HK-2 (cell line): ENCODE measurements at regions not wholly inside any gene's neighbourhood (a gene's known extent, or its start where the extent isn't known, plus 50 kb on each side); places are given as distances from the start of the nearest gene placed in this dataset.
A peak's percentile ranks its signal among the peaks of the same experiment; 100 is the strongest.

Experiments
- DNase-seq: peaks from one replicate; pipeline ENCODE4 v3.0.0-alpha.2; 2018; ENCODE audit not compliant: unreplicated experiment

DNA sequence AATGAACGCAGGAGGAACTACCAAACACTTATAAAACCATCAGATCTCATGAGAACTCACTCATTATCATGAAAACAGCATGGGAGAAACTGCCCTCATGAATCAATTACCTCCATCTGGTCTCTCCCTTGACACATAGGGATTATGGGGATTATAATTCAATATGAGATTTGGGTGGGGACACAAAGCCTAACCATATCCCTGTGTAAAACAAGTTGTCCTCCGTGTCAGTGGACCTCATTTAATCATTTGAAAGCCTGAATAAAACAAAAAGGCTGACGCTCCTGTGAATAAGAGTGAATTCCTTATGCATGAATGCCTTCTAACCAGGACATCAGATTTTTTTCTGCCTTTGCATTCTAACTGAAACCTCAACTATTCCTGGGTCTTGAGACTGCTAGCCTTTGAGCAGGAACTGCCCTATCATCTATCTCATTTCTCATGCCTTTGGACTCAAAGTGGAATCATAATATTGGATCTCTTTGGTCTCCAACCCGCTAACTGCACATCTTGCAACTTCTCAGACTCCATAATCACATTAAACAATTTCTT lies 648.8 kb downstream of the ADGRL2 start:
- no peak for DNase-seq

DNA sequence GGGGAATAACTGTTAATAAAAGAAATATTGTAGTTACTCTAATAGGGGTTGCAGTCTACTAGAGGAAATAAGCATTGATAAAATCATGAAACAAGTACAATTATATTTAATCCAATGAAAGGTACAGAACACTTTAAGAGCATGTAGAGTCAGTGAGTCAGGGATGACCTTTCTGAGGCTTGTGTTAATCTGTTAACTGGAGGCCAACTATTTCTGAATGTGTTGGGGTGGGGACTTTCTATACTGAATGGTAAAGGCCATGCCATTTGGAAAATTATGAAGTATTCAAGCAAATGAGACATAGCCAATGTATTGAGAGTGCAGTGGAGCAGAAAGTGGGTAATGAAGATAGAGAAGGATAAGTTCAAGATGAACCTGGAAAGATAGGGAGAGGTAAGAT lies 646.2 kb downstream of the ADGRL2 start:
- no peak for DNase-seq

DNA sequence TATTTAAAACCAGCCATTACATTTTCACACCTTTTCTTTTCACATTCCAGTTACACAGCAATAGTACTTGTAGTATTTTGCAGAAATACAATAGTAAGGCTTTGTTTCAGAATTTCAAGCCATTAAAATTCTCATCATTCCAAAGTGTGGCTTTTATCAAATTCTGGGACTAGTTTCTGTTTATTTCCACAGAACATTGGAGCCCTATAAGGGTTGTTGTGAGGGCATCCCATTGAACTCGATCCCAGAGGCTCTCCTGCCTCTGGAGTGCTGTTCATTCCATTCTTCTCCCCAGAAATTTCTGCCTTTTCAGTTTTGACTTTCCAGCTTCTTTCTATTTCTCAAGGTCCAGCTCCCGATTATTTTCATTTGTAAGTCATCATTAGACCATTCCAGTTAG lies 645.5 kb downstream of the ADGRL2 start:
- DNase-seq: no peak

DNA sequence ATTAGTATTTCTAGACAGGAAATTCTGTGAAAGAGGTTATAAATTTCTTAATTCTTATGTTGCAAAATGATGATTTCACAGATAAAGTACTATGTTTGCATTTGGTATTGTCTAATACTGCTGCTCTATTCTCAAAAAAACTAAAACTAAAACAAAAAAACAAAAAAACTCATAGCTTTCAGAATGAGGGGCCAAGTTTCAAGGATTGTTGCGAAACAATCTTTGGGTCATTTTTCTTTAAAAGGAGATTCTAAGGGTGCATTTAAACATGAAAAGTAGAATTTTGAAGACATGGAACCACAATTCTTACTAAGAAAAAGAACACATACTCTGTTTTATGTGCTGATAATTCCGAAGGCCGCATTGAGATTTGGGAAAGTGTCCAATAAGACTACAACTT lies 645.1 kb downstream of the ADGRL2 start:
- DNase-seq: no peak

DNA sequence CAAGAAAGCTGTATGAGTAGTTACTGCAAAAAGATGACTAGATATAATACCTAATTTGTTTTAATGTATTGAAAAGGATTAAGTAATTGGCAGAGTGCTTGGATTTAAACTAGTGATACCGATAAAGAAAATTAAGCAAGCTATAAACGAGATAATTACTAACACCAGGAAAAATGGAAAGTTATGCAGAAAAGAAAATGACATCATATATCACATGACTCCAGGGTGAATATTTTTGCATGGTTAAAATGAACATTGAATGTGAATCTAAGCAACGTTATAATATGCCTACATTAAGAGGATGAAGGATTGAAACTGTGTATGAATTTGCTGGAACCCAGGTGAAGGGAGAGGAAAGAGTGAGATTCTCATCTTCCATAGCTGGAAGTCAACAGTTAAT lies 644.4 kb downstream of the ADGRL2 start:
- DNase-seq: no peak

DNA sequence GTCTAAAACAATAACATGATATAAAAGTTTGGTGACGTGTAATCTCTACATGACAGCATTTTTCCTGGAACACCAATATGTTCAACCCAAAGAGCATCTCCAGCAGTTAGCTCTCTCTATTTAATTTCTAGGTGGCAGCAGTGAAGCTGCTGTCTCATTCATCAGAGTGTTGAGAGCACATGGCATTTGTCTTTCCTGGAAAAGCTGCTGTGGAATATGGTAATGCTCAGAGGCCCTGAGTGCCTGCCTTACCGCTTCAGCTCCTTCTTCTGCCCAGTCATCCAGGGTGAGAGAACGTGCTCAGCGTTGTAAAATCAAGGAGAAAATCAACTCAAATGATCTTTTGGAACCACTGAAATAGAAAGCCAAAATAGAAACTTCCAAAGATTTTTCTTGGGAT lies 640.7 kb downstream of the ADGRL2 start:
- DNase-seq: no peak

DNA sequence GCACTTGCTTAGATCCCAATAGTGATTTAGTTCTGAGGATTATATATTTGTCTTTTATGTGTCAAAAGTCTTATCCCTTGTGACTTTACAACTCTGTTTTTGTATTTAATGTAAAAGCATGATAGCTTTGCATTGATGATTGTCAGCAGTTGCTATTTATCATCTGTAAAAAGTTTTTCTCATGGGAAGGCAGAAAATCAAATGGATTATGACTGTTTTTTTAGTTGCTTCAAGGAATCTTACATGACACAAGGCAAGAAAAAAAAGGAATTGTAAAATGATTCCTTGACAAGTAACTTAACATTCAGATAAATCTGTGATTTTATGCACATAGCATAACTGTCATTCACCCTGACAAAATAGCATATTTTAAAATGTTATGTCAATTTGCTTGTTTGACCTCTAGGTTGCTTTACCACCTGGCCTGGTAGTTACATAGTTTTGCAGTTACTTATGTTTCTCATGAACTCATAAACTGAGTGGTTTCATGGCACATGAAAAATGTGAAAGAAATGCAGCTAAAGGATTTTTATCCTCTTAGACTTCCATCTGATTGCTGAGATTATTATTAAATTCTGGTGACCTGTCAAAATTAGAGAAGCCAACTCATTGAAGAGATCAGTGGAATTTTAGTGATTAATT lies 622.6 kb downstream of the ADGRL2 start:
- DNase-seq: no peak

DNA sequence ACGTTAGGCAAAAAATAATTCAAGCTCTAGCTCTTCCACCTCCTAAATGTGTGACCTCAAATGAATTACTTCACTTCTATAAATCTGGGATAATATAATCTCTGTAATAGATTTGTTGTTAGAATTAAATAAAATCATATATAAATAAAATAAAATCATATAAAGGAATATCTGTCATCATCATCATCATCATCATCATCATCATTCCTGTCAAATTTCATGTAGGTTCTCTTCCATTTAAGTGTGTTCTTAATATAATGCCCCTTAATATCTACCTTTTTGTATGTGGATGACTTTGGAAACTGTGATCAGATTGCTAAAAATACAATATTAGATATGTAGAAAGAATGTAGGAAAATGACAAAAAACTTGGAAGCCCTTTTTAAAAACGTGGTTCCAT lies 621.0 kb downstream of the ADGRL2 start:
- no peak for DNase-seq

DNA sequence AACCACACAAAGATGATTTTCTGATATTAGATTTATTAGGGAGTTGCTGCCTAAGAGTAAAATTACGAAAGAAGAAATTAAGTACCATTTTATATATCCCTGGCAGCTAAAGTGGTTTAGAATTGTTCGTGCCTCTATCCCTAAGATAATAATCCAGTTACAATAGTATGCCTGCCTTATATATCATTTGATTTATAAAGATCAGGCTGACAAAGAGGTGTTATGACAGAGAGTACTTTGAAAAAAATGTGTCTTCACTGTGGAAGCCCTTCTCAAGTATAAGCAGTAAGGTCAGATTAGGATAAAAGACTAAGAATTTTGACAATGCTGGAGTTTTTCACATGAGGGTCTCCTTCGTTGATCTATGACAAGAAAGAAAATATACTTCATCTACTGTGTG lies 619.9 kb downstream of the ADGRL2 start:
- no peak for DNase-seq

DNA sequence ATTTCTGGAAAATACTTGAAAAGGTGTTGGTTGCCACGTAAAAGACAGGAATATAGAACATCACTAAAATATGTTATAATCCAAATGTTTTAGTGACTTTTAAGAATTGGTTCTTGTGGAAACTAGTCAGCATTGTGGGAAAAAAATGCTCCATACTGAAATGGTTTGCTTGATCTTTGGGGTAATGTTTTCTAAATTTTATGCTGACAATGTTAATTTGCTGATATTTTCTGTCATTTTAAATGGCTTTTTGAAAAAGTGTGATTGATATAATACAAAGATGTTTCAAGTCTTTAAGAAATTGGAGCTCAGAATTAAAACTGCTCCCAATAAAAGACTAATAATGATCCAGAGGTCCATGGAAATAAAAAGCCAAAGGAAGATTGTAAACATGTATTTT lies 610.9 kb downstream of the ADGRL2 start:
- DNase-seq: no peak

DNA sequence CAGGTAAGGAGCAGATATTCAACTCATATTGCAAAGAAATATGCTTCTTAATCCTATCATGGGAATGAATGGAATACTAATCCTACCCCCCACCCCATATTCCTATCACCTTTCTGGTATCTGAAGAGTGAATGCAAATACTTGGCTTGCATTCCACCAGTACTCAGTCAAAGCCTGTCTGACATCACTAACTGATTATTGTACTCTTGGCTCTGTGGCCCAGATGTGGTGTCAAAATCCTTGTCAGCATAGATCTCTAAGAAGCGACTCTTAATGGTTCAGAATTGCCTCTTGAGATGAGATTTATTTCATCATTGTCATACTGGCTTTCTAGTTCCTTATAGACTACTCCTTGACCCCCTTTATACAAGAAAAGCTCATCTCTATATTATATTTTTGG lies 604.6 kb downstream of the ADGRL2 start:
- no peak for DNase-seq

DNA sequence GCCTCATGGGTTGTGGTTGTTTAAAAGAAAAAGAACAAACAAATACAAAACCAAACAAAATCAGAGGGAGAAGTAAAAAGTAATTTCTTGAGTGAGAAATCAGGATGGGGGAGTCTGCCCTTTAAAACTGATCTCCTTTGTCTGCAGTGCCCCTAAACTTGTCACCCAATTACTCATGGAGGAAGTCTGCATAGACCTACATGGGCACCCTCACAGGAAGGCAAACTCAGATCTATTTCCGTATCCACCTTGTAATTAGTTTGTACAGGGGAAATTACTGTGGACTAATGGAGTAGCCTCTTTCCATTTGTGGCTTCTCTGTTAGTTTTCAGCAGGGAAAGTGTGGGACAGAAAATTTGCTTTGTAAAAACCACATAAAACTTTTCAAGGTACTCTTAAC lies 600.4 kb downstream of the ADGRL2 start:
- no peak for DNase-seq

DNA sequence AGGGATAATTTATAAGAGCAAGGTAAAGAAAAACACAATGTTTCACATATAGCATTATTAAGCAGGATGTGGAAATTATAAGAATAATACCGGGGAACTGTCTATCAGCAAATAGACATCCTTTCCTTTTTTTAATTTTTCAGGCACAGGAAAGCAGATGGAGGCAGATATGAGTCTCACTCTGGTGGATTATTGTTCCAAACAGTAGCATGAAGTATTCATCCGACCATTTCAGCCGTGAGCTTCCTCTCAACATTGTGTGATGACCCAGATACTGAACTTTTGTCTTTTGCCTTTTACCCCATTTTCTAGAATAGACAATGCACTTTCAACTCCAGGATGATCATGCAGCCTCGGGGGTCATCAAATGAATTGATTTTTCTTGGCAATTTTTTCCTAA lies 599.8 kb downstream of the ADGRL2 start:
- no peak for DNase-seq

DNA sequence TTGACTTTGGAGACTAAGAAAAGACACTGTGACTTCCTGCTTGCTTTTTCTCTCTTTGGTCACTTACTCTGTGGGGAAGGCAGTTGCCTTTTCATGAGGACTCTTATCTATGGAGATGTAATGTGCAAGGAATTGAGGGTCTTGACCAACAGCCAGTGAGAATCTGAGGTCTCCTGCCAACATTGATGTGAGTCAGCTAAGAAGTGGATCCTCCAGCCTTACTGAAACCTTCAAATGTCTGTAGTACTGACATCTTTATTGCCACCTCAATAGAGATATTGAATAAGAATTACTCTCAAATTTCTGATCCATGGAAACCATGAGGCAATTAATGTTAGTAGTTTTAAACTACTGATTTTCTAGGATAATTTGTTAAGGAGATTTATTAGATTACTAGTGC lies 598.4 kb downstream of the ADGRL2 start:
- DNase-seq: no peak

DNA sequence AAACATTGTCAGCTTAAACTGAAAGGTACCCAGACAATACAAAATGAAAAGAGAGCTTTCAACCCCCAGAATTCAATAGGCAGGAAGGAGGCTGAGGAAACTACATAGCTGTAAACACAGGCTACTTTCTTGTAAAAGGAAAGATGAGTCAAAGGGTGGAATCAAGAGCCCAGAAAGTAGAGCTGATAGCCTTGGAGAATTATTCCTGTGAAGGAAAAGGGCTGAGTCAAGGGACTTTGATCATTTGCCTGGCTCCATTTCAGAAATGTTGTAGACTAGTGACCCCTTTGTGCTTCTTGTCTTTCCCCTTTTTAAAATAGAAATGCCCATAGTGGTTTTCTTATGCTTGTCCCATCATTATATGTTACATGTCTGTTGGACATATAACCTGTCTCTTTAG lies 597.6 kb downstream of the ADGRL2 start:
- DNase-seq: no peak

DNA sequence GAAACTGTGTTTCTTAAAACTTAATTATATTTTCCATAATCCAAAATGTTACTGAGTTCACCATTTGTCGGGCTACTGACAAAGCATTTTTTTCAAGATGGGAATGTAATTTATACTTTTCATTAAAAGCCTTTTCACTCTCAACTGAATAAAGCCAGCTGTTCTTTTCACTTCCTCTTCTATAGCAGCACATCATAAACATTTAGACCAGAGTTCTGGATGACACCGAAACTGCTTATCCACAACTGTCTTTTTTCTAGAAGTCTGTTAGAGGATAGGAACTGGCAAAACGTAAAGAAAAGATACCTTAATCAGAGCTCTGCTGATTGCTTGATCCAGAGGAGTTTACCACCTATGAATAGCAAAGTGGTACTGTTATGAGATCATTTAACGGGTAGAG lies 594.7 kb downstream of the ADGRL2 start:
- DNase-seq: no peak

DNA sequence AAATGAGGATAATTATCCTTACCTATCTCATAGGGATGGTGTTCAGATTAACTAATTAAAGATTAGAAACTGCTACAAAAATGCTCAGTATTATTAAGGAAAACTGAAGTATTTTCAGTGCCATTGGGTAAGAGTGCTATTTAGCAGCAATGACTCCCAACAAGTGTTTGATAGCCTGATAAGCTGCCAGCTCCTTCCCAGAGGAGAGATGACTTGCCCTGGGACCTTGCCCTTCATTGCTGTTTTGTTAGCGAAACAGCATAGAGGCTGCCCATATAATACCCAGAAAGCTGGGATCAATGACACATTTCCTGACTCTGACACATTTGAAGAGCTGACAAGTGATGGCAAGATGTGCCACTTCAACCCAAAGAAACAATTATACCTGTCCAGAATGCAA lies 592.2 kb downstream of the ADGRL2 start:
- no peak for DNase-seq

DNA sequence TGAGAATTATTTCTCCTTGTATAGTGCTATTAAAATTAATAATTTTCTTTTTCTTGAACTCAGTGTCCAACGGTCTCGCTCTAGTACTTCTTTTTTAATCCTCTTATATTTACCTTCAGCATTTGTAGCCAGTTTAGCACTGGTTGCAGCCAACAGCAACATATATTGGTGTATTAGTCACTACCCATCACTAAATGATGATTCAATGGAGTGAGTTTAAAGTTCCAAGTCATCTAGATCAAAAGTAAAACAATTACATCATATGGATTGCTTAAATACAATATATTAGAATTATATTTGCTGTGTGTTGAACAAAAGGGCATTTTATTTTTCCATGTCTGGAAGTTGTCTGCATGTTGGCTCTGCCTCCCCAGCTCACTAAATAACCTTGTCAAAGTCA lies 591.8 kb downstream of the ADGRL2 start:
- DNase-seq: no peak

DNA sequence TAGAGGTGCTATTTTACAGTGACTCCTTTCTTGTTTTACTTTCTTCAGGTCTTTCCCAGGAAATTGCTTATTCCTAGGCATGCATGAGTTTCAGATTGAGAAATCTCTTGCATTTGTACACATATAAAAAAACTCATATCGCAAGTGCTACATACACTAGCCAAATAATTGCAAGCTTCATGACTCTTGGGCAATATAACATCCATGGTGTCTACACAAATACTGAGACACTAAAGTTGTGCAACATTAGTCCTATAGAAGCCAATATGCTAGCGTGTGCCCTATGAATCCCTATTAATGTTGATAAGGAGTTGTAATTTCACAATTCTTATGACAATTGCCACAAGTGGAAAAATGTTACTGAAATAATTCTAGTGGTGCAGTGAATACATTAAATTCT lies 591.0 kb downstream of the ADGRL2 start:
- DNase-seq: no peak

DNA sequence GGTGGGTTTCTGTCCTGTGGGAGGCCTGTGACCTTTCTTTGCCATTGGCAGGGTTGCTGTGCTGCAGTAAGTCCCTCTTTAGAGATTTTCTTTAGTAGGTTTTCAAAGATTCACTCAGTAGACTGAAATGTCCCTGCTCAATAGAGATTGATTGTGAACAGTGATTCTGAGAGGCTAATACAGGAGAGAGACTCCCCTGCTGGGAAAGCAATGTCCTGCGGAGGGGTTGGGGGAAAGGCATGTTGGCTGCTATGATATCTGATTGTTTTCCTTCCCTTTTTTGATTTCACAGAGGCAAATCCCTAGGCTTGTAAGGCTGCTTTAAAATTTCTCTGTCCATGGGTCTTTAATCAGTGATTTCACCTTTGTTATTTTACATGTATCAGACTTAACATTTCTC lies 589.9 kb downstream of the ADGRL2 start:
- DNase-seq: no peak

DNA sequence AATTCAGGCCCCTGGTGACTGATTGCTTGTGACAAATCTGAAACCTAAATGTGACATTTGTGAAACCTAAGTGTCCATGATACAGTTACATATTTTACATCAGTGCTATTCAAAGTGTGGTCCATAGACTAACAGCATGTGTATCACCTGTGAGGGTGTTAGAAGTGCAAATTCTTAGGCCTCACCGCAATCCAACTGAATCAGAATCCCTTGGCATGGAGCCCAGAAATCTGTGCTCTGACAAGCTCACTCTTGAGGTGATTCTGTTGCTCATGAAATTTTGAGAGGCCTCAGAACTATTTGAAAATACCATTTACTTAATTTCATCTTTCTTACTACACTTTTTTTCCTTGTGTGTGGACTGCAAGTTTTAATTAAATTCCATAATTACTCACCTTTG lies 587.9 kb downstream of the ADGRL2 start:
- peak; percentile 10 for DNase-seq

DNA sequence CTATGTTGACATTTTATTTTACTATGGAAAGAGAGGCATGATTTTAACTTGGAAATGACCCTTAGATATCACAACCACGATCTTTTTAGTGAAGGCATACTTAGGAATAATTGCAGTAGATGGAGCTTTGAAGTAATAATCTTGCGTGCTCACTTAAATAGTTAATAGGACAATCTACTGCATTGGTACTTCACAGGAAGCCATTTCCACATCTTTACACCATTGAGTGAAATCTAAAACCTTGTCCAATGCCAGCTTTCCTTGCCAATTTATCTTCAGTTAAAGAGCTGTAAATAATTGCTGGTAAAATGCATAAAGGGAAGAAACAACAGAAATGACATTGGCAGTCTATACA lies 586.3 kb downstream of the ADGRL2 start:
- DNase-seq: no peak

DNA sequence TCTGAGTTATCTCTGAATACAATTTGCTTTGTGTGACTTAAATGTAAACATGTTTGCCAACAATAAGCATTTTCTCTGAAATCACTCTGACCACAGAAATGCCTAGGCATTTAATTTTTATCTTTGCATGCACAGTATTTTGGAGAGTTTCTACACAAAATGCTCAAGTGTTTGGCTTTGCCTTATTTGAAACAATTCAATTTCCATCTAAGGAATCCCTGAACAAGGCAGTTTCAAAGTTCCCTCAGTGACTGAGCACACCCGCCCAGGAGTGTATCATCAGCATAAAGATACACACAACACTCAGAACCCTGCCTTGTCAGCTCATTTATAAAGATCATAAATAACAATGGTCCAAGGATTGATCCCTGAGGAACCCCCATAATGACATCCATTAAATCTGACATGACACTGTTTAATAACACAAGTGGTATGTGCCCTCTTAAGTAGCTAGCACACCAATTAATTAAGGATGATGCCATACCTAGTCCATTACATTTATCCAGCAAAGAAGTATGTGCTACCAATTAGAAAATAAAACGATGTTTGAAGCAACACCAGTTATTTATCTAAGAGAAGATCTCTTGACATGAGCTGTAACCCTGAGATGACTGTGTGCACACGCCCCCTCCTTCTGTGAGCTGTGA lies 585.8 kb downstream of the ADGRL2 start:
- no peak for DNase-seq

DNA sequence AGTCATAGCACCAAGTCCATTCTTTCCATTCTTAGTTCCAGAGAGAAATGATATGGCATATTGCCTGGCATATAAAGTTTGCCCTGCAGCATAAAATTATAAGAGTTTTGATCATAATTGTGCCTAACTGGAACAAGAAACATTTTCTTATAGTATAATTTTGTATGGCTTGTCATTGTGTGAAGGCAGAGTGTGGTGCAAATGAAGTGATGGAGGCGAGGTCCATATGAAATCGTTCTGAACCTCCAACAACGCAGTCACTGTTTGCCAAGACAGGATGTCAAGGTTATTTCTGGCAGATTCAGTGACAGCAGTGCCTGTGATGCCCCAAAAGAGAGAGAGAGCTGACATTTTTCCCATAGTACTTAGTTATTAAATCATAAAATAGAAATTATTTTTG lies 584.0 kb downstream of the ADGRL2 start:
- no peak for DNase-seq
